GM18868 (cell line): ENCODE measurements at regions not wholly inside any gene's neighbourhood (a gene's known extent, or its start where the extent isn't known, plus 50 kb on each side); places are given as distances from the start of the nearest gene placed in this dataset.

ENCODE experiments used
- ATAC-seq: cut with Tn5 transposase; IDR thresholded peaks from one replicate; pipeline ENCODE4 v1.9.1; 2021; ENCODE audit warnings: mild to moderate bottlenecking, moderate library complexity; ENCODE audit not compliant: unreplicated experiment

DNA sequence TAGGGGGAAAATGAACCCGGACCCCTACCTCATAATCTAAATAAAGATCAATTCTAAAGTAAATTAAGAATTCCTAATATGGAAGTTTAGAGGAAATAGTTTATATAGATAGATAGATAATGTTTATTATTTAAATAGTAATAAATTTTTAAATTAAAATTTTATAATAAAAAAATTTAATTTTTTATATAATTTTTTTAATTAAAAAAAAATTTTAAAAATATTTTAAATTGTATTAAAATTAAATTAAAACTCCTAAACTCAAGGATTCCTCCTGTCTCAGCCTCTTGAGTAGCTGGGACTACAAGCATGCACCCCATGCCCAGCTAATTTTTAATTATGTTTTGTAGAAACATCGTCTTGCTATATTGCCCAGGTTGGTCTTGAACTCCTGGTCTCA is 186.9 kb upstream of the VRK2 start:
- ATAC-seq = no peak

DNA sequence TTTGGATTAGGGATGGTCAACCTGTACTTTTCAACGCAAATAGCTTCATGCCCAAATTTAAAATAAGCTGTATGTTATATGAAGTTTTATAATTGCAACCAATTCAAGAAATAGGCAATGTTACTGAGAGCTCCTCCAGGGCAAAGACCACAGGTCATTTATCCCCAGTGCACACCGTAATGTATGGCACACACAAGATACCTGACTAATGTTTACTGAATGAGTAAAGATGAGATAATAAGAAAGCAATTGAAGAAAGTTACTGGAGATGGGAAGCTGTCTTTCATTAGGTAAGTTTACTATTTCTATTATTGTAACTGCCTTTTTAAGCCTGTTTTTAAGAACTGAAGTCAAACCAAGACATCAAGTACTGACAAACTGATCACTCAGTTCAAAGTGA is 184.5 kb upstream of the VRK2 start:
- no peak for ATAC-seq

DNA sequence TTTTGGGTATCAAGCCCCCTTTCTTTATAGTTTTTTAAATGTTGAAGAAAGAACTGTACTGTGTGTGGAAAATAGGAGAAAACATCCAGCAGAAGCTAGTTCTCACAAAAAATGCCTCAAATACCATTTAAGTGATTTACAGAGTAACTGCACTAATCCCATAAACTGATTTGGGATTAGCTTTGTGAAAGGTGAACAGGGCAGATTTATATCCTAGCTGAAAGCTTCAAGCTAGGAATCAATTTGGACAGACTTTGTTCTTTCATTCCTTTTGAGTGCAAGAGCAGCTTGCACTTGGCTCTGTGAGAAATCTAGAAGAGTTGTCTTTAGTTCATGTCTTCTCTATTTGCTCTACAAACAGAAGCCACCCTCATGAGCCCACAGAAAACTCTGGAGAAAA is 183.9 kb upstream of the VRK2 start:
- ATAC-seq = no peak

DNA sequence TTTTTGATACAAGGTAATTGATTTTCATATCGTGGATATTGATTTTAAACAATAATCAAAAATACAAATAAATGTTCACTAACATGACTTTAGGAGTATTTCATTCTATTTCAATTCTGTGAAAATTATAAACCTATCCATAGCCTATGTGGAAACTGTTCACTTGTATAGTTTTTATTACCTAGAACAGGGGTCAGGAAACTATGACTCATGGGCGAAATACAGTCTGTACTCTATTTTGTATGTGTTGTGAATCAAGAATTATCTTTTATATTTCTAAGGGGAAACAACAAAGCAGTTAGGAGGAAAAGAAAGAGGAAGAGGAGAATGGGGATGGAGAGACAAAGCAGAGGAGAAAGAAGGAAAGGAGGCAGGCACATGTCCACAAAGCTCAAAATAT is 181.7 kb upstream of the VRK2 start:
- ATAC-seq = no peak

DNA sequence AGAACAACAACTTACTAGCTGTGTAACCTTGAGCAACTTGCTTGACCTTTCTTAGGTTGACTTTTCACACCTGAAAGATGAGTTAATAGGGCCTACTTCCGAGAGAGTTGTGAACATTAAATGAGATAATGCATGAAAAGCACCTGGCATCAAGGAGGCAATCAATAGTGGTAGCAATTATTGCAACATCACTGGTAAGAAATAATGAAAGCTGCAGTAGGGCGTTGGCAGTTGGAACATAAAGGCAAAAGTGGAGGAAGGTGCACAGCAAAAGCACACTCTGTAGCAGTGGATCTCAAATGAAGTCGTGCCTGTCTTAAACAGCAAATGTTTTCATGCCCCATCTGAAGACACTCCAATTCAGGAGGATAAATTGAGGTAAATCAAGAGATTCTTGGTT is 178.9 kb upstream of the VRK2 start:
- no peak for ATAC-seq

DNA sequence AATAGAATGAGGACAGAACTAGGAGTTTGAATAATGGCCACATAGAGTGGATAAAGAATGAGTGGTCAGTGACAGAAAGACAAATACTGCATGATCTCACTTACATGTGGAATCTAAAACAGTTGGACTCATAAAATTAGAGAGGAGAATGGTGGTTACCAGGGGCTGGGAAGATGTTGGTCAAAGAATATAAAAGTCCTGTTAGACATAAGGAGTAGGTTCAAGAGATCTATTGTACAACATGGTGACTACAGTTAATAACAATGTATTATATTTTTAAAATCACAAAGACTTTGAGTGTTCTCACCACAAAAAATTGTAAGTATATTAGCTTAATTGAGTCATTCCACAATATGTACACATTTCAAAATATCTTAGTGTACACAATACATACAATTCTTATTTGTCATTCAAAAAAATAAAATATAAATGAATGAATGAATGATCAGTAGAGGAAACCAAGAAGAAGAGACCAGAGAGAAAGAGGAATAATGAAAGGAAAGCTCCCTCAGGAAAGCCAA is 177.9 kb upstream of the VRK2 start:
- ATAC-seq = no peak

DNA sequence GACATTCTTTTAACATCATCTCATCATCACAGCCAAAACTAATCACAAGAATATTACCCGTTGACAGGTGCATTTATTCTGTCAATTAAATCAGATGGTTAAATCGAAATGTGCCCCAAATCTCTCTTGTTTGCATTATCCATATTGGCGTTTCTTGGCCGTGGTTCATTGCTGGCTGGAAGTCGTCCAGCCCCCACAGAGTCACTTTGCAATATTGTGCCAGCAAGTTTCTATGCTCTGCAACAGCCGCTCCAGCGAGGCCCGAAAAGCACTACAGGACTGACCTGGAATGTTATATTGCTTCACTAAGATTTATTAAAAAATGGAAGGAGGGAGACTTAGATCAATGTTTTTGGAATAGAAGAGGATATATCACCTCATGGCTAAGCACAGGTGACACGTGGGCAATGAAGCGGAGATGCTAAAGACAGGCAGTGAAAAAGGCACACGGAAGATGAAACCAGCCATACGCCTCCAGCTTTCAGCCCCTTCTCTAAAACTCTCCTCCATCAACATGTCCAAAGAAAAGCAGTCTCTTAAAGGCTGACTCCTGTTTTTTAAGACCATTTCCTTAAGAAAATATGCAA is 176.8 kb upstream of the VRK2 start:
- ATAC-seq = no peak

DNA sequence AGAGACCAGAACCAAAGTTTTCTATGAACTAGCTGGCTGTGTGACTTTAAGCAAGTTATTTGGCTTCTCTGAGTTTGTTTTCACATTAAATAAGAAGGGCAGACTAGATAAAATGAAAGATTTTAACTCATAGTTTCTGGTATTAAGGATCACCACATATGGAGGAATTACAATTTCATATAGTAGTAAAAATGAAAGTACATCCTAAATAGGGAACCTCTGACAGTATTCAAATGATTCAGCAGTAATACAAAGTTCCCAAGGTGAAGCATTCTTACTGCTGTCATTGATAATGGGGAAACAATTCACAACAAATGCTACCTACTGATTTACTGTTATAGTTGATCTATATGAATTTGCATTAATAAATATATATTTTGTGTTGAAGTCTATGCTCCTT is 170.3 kb upstream of the VRK2 start:
- peak; percentile 87 for ATAC-seq

DNA sequence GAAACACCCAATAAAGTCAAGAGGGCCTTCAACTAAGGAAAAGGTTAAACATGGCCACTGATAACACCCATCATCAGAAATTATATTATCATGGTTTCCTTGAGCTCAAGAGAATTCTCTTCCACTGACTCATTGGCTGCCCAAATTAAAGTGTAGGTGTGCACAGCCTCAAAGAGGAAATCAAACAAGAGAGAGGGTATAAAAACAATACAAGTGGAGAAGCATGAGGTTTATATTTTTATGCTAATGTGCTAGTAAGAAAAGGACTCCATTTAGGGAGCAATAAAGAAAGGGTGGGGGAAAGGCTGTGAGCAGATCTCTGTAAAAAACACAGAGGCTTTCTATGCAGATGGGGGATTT is 168.8 kb upstream of the VRK2 start:
- no peak for ATAC-seq

DNA sequence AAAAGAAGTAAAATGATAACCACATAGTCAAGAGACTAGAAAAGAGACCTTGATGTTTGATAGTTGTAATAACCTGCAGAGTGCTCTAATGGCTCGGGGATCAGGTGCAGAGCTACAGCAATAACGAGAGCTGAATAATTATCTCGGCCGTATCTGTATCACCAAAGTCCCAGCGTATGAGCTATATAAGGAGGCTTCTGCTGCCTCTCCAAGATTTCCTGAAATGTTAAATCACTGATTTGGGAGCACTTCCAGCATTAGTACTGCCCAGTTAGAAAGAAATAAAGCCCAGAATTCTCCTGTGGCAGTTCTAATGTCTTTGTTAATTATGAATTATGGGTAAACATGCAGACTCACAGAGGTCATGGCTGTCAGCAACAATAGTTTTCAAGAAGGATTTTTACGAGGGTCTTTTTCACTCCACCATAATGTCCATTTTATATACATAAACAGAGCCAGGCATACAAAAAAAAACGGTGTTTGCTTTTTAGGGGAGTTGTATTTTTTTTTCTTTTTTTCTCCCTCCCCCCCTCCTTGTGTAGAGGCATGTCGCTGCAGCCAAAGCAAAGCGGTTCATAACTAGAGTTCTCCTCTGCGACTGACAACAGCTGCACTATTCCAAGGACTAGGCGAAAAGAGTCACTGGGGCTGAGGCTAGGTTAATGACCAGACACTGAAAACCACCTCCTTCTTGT is 168.3 kb upstream of the VRK2 start:
- ATAC-seq = no peak

DNA sequence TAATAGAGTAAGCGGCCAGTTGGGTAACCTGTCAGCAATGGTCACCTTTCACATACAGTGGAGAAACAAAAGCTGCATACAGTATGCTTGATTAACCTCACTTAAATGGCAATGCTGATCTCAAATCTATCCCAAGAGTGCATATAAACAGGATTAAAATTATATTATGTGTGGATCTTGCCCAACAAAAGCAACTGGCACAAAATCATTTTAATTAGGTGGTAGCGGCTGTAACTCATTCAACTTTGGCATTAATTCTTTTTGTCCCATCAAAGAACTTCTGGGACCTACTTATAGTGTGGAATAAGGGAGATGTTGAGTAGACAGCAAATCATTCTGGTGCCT is 167.8 kb upstream of the VRK2 start:
- no peak for ATAC-seq

DNA sequence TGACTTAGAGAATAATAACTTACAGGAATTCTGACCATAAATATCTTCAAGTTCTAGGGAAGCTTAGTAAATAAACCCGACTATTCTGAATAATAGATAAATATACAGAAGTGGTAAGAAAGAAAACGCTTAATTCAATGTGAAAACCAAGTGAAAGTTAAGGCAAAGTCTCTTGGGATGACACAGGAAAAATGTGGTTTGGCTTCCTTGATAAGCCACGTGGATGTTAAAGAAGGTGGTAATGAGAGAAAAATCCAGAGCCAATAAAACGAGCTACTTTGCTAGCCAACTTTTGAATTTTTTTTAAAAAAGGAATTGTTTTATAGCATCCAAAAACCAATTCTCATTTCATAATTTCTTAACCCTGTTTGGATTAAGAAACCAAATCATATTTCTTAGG is 166.2 kb upstream of the VRK2 start:
- ATAC-seq = no peak

DNA sequence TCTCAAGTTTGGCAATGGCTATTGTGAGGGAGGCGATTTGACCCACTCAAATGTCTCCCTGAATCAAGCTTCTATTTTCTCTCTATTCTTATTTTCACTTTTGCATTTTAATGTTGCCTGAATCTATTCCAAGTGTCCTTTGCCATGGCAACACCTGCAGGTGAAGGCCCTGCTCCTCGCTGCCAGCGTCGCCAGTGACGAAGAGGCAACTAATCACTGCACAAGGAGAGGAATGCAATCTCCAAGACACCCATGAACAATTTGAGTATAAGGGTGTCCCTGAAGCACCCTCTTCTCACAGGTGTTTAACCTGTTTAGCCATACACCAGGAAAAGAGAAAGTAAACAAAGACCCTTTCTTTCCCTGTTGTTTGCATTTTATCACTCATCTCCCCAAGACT is 165.6 kb upstream of the VRK2 start:
- ATAC-seq = no peak

DNA sequence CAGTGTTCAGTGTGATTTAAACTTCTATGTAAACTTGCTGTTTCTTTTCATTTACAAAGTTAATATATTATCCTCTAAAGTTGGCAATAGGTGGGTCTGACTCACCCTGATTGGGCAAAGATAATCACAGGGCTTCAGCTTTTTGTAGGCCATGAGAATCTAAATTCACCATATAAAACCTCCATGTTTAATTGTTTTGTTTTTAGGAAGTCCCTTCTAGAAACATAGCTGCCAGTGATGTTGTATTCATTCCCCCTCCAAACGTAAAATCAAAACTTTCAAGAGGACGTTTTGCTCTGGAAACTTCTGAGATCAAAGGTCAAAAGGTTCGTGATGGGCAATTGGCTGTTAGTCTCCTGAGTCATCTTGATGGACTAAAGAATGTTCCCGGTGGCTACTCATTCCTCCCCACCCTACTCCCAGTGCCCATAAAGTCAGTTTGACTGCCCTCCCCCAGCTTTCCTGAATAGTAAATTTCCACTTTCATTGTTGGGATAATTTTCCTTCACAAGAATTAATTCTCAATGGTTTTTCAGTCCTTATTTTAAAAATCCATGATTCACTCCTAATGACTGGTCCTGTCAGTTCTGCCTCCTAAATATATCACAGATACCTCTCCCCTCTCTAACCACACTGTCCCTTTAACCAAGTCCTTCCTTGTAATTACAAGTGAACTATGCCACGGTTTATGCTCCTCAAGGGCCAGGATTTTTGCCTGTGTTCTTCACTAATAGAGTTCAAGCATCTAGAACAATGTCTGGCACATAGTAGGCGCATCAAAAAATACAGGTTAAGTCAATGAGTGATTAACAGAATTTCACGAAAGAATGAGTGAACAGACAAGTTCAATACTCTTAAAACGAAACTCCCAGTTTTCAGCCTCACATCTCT is 164.4 kb upstream of the VRK2 start:
- ATAC-seq = no peak

DNA sequence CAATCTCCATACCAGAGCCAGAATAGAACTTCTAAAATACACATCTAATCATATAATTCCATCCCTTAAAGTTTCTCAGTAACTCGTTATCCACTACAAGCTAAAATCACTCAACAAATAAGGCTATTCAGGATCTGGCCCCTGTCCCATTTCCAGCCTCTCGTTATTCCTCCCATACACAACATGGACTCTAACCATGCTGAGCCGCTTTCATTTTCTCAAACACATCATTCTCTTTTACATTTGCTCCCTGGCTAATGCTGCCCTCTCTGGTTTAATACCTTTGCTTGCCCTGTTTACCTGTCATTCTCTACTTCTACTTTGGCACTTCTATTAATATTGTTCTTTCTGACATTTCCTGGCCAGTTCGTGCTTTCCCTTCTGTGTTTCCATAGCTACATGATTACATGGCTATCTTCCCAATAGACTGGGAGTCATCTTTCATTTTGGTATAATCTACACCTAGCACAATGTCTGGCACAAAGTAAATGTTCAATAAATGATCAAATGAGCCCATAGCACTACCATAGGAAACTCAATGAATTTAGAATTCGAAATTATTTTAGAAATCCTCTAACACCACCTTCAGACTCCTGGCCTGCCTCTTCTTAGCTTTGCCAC is 163.6 kb upstream of the VRK2 start:
- no peak for ATAC-seq

DNA sequence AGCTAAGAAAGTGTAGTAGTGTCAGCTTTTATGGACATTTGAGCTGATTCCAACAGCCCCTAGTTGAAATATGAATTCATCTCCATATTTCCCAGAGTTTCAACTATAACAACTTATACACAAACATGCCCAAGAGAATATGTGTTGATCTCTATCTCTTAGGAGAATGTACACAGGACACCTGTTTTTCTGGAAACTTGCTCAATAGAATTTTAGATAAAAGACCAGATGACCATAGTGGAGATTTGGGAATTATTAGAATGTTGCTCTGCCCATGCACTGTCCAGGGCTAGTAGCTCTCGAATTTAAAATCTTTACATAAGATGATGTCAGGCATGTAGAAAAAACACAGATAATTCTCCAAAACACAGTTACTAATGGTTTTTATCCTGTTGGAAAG is 162.3 kb upstream of the VRK2 start:
- ATAC-seq = no peak

DNA sequence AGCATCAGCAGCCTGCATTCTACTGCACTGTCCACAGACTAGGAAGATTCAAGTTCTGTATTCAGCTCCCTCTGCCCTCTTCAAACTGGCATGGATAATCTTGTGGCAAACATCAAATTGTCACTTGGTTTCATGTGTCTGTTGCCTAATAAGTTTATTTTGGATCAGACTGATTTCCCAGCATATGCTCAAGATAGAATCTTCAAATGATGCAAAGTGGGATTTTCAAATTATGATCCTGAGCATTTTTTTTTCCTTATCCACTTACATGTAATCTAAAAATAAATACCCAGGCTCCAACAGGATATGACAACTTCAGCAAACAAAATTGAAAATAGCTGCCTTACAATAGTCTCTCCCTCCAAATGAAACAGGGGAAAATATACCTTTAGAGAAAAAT is 160.9 kb upstream of the VRK2 start:
- no peak for ATAC-seq

DNA sequence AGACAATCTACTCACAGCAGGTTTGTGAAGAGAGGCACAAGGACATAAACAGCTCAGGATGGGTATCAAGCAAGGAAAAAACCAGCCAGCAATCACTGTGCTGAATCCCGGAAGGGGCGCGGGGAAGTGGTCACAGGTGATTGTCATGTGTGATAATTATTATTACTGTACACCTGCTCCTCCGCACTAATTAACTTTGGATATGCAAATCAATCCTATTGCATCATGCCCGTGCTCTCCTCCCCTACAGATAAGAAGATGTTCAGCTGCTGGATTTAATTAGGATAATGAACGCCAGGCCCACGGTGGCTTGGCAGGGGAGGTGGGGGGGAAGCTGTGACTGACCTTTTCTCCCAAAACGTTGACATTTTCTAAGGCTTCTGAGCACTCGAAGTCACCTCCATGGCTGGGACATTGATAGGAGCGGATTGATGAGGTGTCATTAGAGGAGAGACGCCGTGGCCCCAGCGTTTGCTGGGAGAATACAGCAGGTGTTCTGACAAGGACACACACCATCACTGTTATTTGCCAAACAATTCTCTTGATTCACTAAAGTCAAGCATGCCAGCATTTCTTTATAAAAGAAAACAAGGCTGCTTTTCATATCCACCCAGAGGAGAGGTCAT is 160.3 kb upstream of the VRK2 start:
- no peak for ATAC-seq

DNA sequence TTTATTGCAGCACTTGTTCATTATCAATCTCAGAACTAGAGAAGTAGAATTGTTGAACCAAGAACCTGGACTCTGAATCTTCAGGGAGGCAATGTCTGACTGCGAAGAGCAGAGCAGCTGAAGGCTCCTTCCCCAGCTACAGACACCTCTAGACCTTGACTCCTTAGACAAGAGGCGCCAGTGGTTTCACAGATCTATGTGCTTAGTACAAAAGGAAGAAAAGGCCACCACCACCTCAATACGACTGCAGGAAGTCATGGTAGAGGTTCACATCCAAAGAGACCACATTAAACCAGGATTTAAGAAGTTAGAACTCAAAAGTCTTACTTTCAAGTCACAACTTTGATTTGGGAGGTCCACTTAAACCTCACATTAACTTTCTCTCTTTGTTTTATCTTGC is 158.1 kb upstream of the VRK2 start:
- no peak for ATAC-seq

DNA sequence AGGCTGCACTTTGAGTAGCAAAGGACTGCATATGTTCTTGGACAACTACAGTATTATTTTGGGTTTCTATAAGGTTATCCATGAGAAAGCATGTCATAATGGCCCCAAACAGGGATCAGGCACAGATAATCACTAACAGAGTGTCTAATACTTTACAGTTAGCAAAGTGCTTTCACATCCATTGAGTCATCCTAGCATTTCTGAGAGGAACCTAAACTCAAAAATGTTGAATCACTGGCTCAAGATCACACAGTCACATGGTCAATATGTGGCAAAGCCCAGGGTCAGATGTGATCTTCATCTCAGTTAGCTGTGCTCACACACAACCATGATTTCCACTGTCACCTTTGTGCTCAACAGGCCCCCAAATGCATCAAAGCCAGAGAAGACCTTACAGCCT is 156.1 kb upstream of the VRK2 start:
- peak; percentile 44 for ATAC-seq

DNA sequence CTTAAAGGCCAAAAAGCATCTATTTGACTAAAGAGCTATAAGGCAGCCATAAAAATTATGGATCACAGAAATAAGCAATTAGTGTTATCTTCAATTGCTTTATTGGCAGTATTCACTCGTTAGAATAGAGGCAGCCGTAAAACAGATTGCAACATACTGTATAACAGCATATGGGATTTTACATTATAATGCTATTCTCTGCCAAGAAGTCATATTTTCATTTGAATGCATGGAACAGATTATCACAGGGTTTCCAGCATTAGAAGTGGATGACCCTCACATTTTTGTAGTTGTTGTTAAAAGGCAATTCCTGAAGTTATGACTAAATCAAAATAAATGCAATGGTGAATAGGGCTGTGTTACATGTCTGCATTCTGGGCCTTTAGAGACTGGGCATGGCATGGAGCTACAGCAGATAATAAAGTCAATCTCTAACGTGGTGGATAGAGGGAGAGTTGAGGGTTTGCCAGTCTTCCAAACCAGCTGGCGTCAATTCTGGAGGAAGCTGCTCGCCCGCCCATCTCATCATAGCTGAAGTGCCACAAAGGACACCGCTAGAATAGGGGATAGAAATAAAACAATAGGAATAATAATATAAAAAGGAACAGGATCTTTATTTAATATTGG is 155.4 kb upstream of the VRK2 start:
- no peak for ATAC-seq
